ENCODE measurements at regions not wholly inside any gene's neighbourhood (a gene's known extent, or its start where the extent isn't known, plus 50 kb on each side); places are given as distances from the start of the nearest gene placed in this dataset.

- TF ChIP-seq ESRRA (IDR thresholded peaks at IDR 0.05; ENCODE audit: borderline replicate concordance, low read depth), result no peak
- no peak for TF ChIP-seq CTCF (IDR thresholded peaks at IDR 0.05 in 2 of 3, conservative IDR thresholded peaks at IDR 0.05 in 1 of 3; ENCODE audit: insufficient read depth in 2 of 3, low read depth in 1 of 3, low read length in 3 of 3)
- TF ChIP-seq PBX2 (CRISPR knock-in tag; IDR thresholded peaks at IDR 0.05; ENCODE audit: low read depth), result no peak
- TF ChIP-seq PBX2 (tag; conservative IDR thresholded peaks at IDR 0.05; ENCODE audit: low read depth), result no peak
- no peak for TF ChIP-seq POLR2AphosphoS5 (IDR thresholded peaks at IDR 0.05; ENCODE audit: control insufficient read depth, insufficient read depth, low read depth, low read length)
- no peak for TF ChIP-seq POLR2A (conservative IDR thresholded peaks at IDR 0.05)
- TF ChIP-seq MAFK (IDR thresholded peaks at IDR 0.05; ENCODE audit: low read length), result peak; percentile 64
- TF ChIP-seq ZNF436 (CRISPR knock-in tag; IDR thresholded peaks at IDR 0.05), result no peak
- TF ChIP-seq BHLHE40 (IDR thresholded peaks at IDR 0.05; ENCODE audit: low read length), result no peak
- TF ChIP-seq TEAD4 (IDR thresholded peaks at IDR 0.05; ENCODE audit: low read length), result no peak
- TF ChIP-seq TEAD4 (CRISPR knock-in tag; IDR thresholded peaks at IDR 0.05; ENCODE audit: borderline replicate concordance), result no peak
- TF ChIP-seq SMARCC2 (IDR thresholded peaks at IDR 0.05; ENCODE audit: low read depth), result no peak
- TF ChIP-seq, protein P1, sequence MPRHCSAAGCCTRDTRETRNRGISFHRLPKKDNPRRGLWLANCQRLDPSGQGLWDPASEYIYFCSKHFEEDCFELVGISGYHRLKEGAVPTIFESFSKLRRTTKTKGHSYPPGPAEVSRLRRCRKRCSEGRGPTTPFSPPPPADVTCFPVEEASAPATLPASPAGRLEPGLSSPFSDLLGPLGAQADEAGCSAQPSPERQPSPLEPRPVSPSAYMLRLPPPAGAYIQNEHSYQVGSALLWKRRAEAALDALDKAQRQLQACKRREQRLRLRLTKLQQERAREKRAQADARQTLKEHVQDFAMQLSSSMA (CRISPR knock-in tag; IDR thresholded peaks at IDR 0.05), result no peak
- no peak for TF ChIP-seq RNF2 (IDR thresholded peaks at IDR 0.05)
- TF ChIP-seq, protein P2, sequence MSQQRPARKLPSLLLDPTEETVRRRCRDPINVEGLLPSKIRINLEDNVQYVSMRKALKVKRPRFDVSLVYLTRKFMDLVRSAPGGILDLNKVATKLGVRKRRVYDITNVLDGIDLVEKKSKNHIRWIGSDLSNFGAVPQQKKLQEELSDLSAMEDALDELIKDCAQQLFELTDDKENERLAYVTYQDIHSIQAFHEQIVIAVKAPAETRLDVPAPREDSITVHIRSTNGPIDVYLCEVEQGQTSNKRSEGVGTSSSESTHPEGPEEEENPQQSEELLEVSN (IDR thresholded peaks at IDR 0.05; ENCODE audit: borderline replicate concordance in 1 of 2, extremely low read depth in 1 of 2, insufficient read depth in 1 of 2, insufficient read length in 1 of 2, low read depth in 1 of 2, low read length in 1 of 2, poor library complexity in 1 of 2, severe bottlenecking in 1 of 2), result no peak
- TF ChIP-seq ZNF274 (IDR thresholded peaks at IDR 0.05; ENCODE audit: borderline replicate concordance, low read depth, low read length), result no peak
Observed at GRCh38 chr6:139939189-139939979, 564.9 kb upstream of the CITED2 start.

Data from K562 (cell line).